ENCODE measurements at regions not wholly inside any gene's neighbourhood (a gene's known extent, or its start where the extent isn't known, plus 50 kb on each side); places are given as distances from the start of the nearest gene placed in this dataset.

DNA sequence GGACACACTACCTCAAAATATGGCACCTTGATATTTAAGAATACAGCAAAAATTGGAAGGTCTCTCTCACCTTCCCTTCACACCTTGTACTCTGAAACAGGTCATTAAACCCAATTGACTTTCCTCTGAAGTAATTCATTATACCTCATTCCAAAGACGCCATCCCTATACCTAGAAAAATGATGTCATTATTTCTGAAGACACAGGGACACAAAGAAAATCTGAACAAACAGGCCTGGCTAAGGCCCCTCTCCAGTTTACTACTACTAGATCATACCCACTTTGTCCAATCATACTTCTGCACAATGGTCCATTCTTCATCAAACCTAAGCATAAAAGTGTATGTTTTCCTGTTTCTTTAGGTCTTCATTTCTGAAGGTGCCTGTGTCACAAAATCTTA is 156.9 kb downstream of the RASSF9 start:
- no peaks in the 10 kb centered on the region for H3K4me1 Mint-ChIP-seq (ENCODE audit: low read depth, unreplicated experiment)
- H3K79me2 ChIP-seq (ENCODE audit: insufficient read depth, low read length): no peaks in the 10 kb centered on the region
- H3K9me3 ChIP-seq (ENCODE audit: insufficient read depth, low read depth, low read length): no peaks in the 10 kb centered on the region
- no peak overlapping the region for H3K27ac Mint-ChIP-seq (ENCODE audit: unreplicated experiment)
- no peak overlapping the region for H2AFZ ChIP-seq (ENCODE audit: low read depth, low read length)
- no peak overlapping the region for H3K4me3 Mint-ChIP-seq (ENCODE audit: unreplicated experiment)
- no peak for FAIRE-seq
- TF ChIP-seq, protein P1, sequence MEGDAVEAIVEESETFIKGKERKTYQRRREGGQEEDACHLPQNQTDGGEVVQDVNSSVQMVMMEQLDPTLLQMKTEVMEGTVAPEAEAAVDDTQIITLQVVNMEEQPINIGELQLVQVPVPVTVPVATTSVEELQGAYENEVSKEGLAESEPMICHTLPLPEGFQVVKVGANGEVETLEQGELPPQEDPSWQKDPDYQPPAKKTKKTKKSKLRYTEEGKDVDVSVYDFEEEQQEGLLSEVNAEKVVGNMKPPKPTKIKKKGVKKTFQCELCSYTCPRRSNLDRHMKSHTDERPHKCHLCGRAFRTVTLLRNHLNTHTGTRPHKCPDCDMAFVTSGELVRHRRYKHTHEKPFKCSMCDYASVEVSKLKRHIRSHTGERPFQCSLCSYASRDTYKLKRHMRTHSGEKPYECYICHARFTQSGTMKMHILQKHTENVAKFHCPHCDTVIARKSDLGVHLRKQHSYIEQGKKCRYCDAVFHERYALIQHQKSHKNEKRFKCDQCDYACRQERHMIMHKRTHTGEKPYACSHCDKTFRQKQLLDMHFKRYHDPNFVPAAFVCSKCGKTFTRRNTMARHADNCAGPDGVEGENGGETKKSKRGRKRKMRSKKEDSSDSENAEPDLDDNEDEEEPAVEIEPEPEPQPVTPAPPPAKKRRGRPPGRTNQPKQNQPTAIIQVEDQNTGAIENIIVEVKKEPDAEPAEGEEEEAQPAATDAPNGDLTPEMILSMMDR (IDR thresholded peaks at IDR 0.05; ENCODE audit: insufficient read depth, low read depth, low read length): no peak
- TF ChIP-seq EZH2 (IDR thresholded peaks at IDR 0.05; ENCODE audit: insufficient read depth, low read length): no peak
- H3K9ac ChIP-seq (ENCODE audit: low read length): no peak overlapping the region
- no peaks in the 10 kb centered on the region for H3K27me3 ChIP-seq (ENCODE audit: insufficient read depth, low read length)
- peaks cover 5% of the 10 kb centered on the region for H3K9me3 Mint-ChIP-seq (ENCODE audit: unreplicated experiment)
- H3K4me1 ChIP-seq (ENCODE audit: insufficient read depth, low read length): no peaks in the 10 kb centered on the region
- no peak overlapping the region for H3K27ac ChIP-seq (ENCODE audit: low read depth, low read length)
- no peak overlapping the region for H3K4me2 ChIP-seq (ENCODE audit: low read length)
- no peaks in the 10 kb centered on the region for H3K36me3 ChIP-seq (ENCODE audit: insufficient read depth, low read length)
- H3K4me3 ChIP-seq (ENCODE audit: insufficient read depth, low read depth, low read length): no peak overlapping the region
- no peaks in the 10 kb centered on the region for H4K20me1 ChIP-seq (ENCODE audit: insufficient read depth, low read length)
- DNase-seq (ENCODE audit: low read depth): no peak
- no peaks in the 10 kb centered on the region for H3K36me3 Mint-ChIP-seq (ENCODE audit: low read depth, unreplicated experiment)
- H3K27me3 Mint-ChIP-seq (ENCODE audit: low read depth, unreplicated experiment): no peaks in the 10 kb centered on the region

DNA sequence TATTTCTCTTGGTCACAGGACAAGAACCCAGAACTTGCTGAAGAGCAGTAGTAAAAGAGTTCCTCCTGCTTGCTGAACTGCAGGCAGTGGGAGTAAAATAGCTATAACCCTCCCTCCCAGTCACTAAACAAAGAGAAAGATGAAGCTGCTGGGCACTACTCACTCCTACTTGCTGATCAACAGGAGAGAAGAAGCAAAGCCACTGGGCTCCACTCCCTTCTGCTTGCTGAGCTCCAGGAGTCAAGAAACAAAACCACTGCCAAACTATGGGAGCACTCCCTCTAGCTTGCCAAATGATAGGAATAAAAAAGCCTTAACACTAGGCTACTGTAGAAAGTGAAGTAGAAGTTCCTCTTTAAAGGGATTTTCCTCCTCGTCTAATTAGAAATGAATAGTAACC is 155.3 kb downstream of the RASSF9 start:
- Histone ChIP-seq H3K36me3 (ENCODE audit: insufficient read depth, low read length) (no peaks in the 10 kb centered on the region), H4K20me1 (ENCODE audit: insufficient read depth, low read length) (no peaks in the 10 kb centered on the region), H2AFZ (ENCODE audit: low read depth, low read length) (no peak overlapping the region), H3K4me2 (ENCODE audit: low read length) (no peak overlapping the region), H3K4me3 (ENCODE audit: insufficient read depth, low read depth, low read length) (no peak overlapping the region), H3K27me3 (ENCODE audit: insufficient read depth, low read length) (no peaks in the 10 kb centered on the region), H3K9ac (ENCODE audit: low read length) (no peak overlapping the region), H3K27ac (ENCODE audit: low read depth, low read length) (no peak overlapping the region), H3K79me2 (ENCODE audit: insufficient read depth, low read length) (no peaks in the 10 kb centered on the region), H3K4me1 (ENCODE audit: insufficient read depth, low read length) (no peaks in the 10 kb centered on the region), H3K9me3 (ENCODE audit: insufficient read depth, low read depth, low read length) (no peaks in the 10 kb centered on the region)
- FAIRE-seq (no peak), DNase-seq (ENCODE audit: low read depth) (no peak)
- Mint-ChIP-seq H3K4me1 (ENCODE audit: low read depth, unreplicated experiment) (no peaks in the 10 kb centered on the region), H3K27me3 (ENCODE audit: low read depth, unreplicated experiment) (no peaks in the 10 kb centered on the region), H3K9me3 (ENCODE audit: unreplicated experiment) (peaks cover 5% of the 10 kb centered on the region), H3K36me3 (ENCODE audit: low read depth, unreplicated experiment) (no peaks in the 10 kb centered on the region), H3K4me3 (ENCODE audit: unreplicated experiment) (no peak overlapping the region), H3K27ac (ENCODE audit: unreplicated experiment) (no peak overlapping the region)
- no peak for TF ChIP-seq EZH2 (IDR thresholded peaks at IDR 0.05; ENCODE audit: insufficient read depth, low read length)

DNA sequence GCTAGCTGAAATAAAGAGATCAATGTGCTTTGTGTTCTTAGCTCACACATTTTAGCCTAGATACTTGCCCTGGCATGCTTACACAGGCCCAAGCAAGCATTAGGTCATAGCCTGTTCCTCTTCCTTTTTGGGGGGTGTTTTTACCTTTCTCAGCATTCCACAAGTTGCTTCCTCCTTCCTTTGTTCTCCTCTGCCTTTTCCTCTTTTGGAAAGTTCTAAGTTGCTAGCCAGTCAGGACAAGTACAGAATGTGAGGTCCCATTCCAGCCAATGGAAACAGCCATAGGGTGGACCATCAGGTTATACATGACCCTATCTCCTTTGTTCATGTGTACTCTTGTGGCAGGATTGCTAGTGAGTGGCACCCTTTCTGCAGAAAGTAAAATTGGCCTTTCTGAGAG is 154.9 kb downstream of the RASSF9 start:
- FAIRE-seq (no peak), DNase-seq (ENCODE audit: low read depth) (no peak)
- no peaks in the 10 kb centered on the region for H3K27me3 Mint-ChIP-seq (ENCODE audit: low read depth, unreplicated experiment)
- H2AFZ ChIP-seq (ENCODE audit: low read depth, low read length): no peak overlapping the region
- H3K4me3 ChIP-seq (ENCODE audit: insufficient read depth, low read depth, low read length): no peak overlapping the region
- H3K9me3 ChIP-seq (ENCODE audit: insufficient read depth, low read depth, low read length): no peaks in the 10 kb centered on the region
- H3K4me1 Mint-ChIP-seq (ENCODE audit: low read depth, unreplicated experiment): no peaks in the 10 kb centered on the region
- no peaks in the 10 kb centered on the region for H3K36me3 ChIP-seq (ENCODE audit: insufficient read depth, low read length)
- no peak overlapping the region for H3K4me2 ChIP-seq (ENCODE audit: low read length)
- H3K36me3 Mint-ChIP-seq (ENCODE audit: low read depth, unreplicated experiment): no peaks in the 10 kb centered on the region
- no peaks in the 10 kb centered on the region for H3K4me1 ChIP-seq (ENCODE audit: insufficient read depth, low read length)
- H3K4me3 Mint-ChIP-seq (ENCODE audit: unreplicated experiment): no peak overlapping the region
- no peaks in the 10 kb centered on the region for H4K20me1 ChIP-seq (ENCODE audit: insufficient read depth, low read length)
- TF ChIP-seq, protein P1 (IDR thresholded peaks at IDR 0.05; ENCODE audit: insufficient read depth, low read depth, low read length): no peak
- TF ChIP-seq EZH2 (IDR thresholded peaks at IDR 0.05; ENCODE audit: insufficient read depth, low read length): no peak
- H3K79me2 ChIP-seq (ENCODE audit: insufficient read depth, low read length): no peaks in the 10 kb centered on the region
- H3K9me3 Mint-ChIP-seq (ENCODE audit: unreplicated experiment): peaks cover 5% of the 10 kb centered on the region
- H3K27ac Mint-ChIP-seq (ENCODE audit: unreplicated experiment): no peak overlapping the region
- H3K27me3 ChIP-seq (ENCODE audit: insufficient read depth, low read length): no peaks in the 10 kb centered on the region
- H3K9ac ChIP-seq (ENCODE audit: low read length): no peak overlapping the region
- no peak overlapping the region for H3K27ac ChIP-seq (ENCODE audit: low read depth, low read length)

Data from astrocyte (in vitro differentiated cells and primary cell).